ENCODE measurements at regions not wholly inside any gene's neighbourhood (a gene's known extent, or its start where the extent isn't known, plus 50 kb on each side); places are given as distances from the start of the nearest gene placed in this dataset.
"Not testable (repeated sequence)": the region's sequence is repeated elsewhere in the genome, so short reads cannot be mapped to it uniquely, and the experiment has no call there.

GRCh38 chr6:22171006-22171405, 125.8 kb downstream of the PRL start:
- DNase-seq (ENCODE audit: low spot score); intact Hi-C loops (cut with DNase I): not testable (repeated sequence)

GRCh38 chr6:22171885-22172284, 125.0 kb downstream of the PRL start:
- DNase-seq (ENCODE audit: low spot score); intact Hi-C loops (cut with DNase I): not testable (repeated sequence)

- intact Hi-C loops (cut with DNase I), result no loop called here
- no peak for DNase-seq (ENCODE audit: low spot score)
These were observed 123.5 kb downstream of the PRL start for GRCh38 chr6:22173311-22173710.

GRCh38 chr6:22180250-22180649, 116.6 kb downstream of the PRL start:
- DNase-seq (ENCODE audit: low spot score); intact Hi-C loops (cut with DNase I): not testable (repeated sequence)

- intact Hi-C loops (cut with DNase I), result no loop called here
- no peak for DNase-seq (ENCODE audit: low spot score)
These were observed 112.5 kb downstream of the PRL start for GRCh38 chr6:22184371-22184770.

- intact Hi-C loops (cut with DNase I), result no loop called here
- no peak for DNase-seq (ENCODE audit: low spot score)
These were observed 106.9 kb downstream of the PRL start for GRCh38 chr6:22189946-22190345.

- DNase-seq (ENCODE audit: low spot score), result no peak
- intact Hi-C loops (cut with DNase I), result no loop called here
These were observed 102.5 kb downstream of the PRL start for GRCh38 chr6:22194188-22194921.

GRCh38 chr6:22199771-22200170, 97.1 kb downstream of the PRL start:
- intact Hi-C loops (cut with DNase I), result no loop called here
- DNase-seq (ENCODE audit: low spot score), result no peak

- intact Hi-C loops (cut with DNase I), result no loop called here
- no peak for DNase-seq (ENCODE audit: low spot score)
These were observed 92.7 kb downstream of the PRL start for GRCh38 chr6:22204153-22204552.

GRCh38 chr6:22205266-22205665, 91.6 kb downstream of the PRL start:
- intact Hi-C loops (cut with DNase I), result no loop called here
- DNase-seq (ENCODE audit: low spot score), result no peak

- DNase-seq (ENCODE audit: low spot score), result no peak
- intact Hi-C loops (cut with DNase I), result no loop called here
These were observed 90.7 kb downstream of the PRL start for GRCh38 chr6:22206106-22206505.

GRCh38 chr6:22208026-22208425, 88.8 kb downstream of the PRL start:
- no peak for DNase-seq (ENCODE audit: low spot score)
- intact Hi-C loops (cut with DNase I), result no loop called here

- no peak for DNase-seq (ENCODE audit: low spot score)
- intact Hi-C loops (cut with DNase I), result no loop called here
These were observed 82.5 kb downstream of the PRL start for GRCh38 chr6:22214314-22214713.

GRCh38 chr6:22215474-22215873, 81.4 kb downstream of the PRL start:
- intact Hi-C loops (cut with DNase I); DNase-seq (ENCODE audit: low spot score): not testable (repeated sequence)

GRCh38 chr6:22218410-22218809, 78.4 kb downstream of the PRL start:
- DNase-seq (ENCODE audit: low spot score), result no peak
- intact Hi-C loops (cut with DNase I), result no loop called here

- intact Hi-C loops (cut with DNase I), result no loop called here
- DNase-seq (ENCODE audit: low spot score), result no peak
These were observed 76.9 kb downstream of the PRL start for GRCh38 chr6:22219925-22220324.

GRCh38 chr6:22221211-22221610, 75.6 kb downstream of the PRL start:
- intact Hi-C loops (cut with DNase I), result no loop called here
- no peak for DNase-seq (ENCODE audit: low spot score)

- intact Hi-C loops (cut with DNase I), result no loop called here
- DNase-seq (ENCODE audit: low spot score), result no peak
These were observed 75.2 kb downstream of the PRL start for GRCh38 chr6:22221630-22222029.

GRCh38 chr6:22222469-22222868, 74.4 kb downstream of the PRL start:
- intact Hi-C loops (cut with DNase I), result no loop called here
- DNase-seq (ENCODE audit: low spot score), result no peak

GRCh38 chr6:22227824-22228610, 68.8 kb downstream of the PRL start:
- DNase-seq (ENCODE audit: low spot score), result no peak
- intact Hi-C loops (cut with DNase I), result no loop called here

- intact Hi-C loops (cut with DNase I), result no loop called here
- DNase-seq (ENCODE audit: low spot score), result no peak
These were observed 65.8 kb downstream of the PRL start for GRCh38 chr6:22231050-22231449.
